Astrocyte (in vitro differentiated cells and primary cell): ENCODE measurements at regions not wholly inside any gene's neighbourhood (a gene's known extent, or its start where the extent isn't known, plus 50 kb on each side); places are given as distances from the start of the nearest gene placed in this dataset.

ENCODE experiments used
- DNase-seq: peaks from one replicate; pipeline ENCODE4 v3.0.0-alpha.2; 2010; ENCODE audit warnings: low read depth
- FAIRE-seq: peaks from 2 replicates; lab custom pipeline; 2011; peaks lifted over from hg19 to GRCh38; lab: Jason Lieb, UNC
- H2AFZ ChIP-seq: 2 replicates; pipeline ENCODE4 v1.6.0; 2012; ENCODE audit warnings: low read depth, low read length, inconsistent platforms
- H3K27ac ChIP-seq: 2 replicates; pipeline ENCODE4 v1.5.1; 2011; ENCODE audit warnings: low read depth, low read length, inconsistent platforms
- H3K27me3 ChIP-seq: 2 replicates; pipeline ENCODE4 v1.6.0; 2011; ENCODE audit warnings: low read length, inconsistent platforms; ENCODE audit not compliant: insufficient read depth
- H3K36me3 ChIP-seq: 2 replicates; pipeline ENCODE4 v1.5.1; 2011; ENCODE audit warnings: low read length, inconsistent platforms; ENCODE audit not compliant: insufficient read depth
- H3K4me1 ChIP-seq: 2 replicates; pipeline ENCODE4 v1.5.1; 2011; ENCODE audit warnings: low read length, inconsistent platforms; ENCODE audit not compliant: insufficient read depth
- H3K4me2 ChIP-seq: 2 replicates; pipeline ENCODE4 v1.6.0; 2012; ENCODE audit warnings: low read length, inconsistent platforms
- H3K4me3 ChIP-seq: 2 replicates; pipeline ENCODE4 v1.5.1; 2011; ENCODE audit warnings: low read depth, mild to moderate bottlenecking, low read length, inconsistent platforms; ENCODE audit not compliant: insufficient read depth
- H3K79me2 ChIP-seq: 2 replicates; pipeline ENCODE4 v1.6.0; 2012; ENCODE audit warnings: mild to moderate bottlenecking, low read length, inconsistent platforms; ENCODE audit not compliant: insufficient read depth
- H3K9ac ChIP-seq: 2 replicates; pipeline ENCODE4 v1.6.0; 2012; ENCODE audit warnings: mild to moderate bottlenecking, low read length, inconsistent platforms
- H3K9me3 ChIP-seq: 2 replicates; pipeline ENCODE4 v1.5.1; 2012; ENCODE audit warnings: low read depth, mild to moderate bottlenecking, low read length, inconsistent platforms; ENCODE audit not compliant: insufficient read depth
- H4K20me1 ChIP-seq: 2 replicates; pipeline ENCODE4 v1.6.0; 2012; ENCODE audit warnings: low read length, inconsistent platforms; ENCODE audit not compliant: insufficient read depth
- H3K27ac Mint-ChIP-seq: one replicate; pipeline ENCODE4 v1.8.0; 2021; ENCODE audit warnings: mild to moderate bottlenecking, mixed read lengths; ENCODE audit not compliant: unreplicated experiment
- H3K27me3 Mint-ChIP-seq: one replicate; pipeline ENCODE4 v1.8.0; 2021; ENCODE audit warnings: low read depth, mixed read lengths; ENCODE audit not compliant: unreplicated experiment
- H3K36me3 Mint-ChIP-seq: one replicate; pipeline ENCODE4 v1.8.0; 2021; ENCODE audit warnings: low read depth, mixed read lengths; ENCODE audit not compliant: unreplicated experiment
- H3K4me1 Mint-ChIP-seq: one replicate; pipeline ENCODE4 v1.8.0; 2021; ENCODE audit warnings: low read depth, mixed read lengths; ENCODE audit not compliant: unreplicated experiment
- H3K4me3 Mint-ChIP-seq: one replicate; pipeline ENCODE4 v1.8.0; 2021; ENCODE audit warnings: mild to moderate bottlenecking, moderate library complexity, mixed read lengths; ENCODE audit not compliant: unreplicated experiment
- H3K9me3 Mint-ChIP-seq: one replicate; pipeline ENCODE4 v1.8.0; 2021; ENCODE audit warnings: mild to moderate bottlenecking, mixed read lengths; ENCODE audit not compliant: unreplicated experiment
- EZH2 ChIP-seq: IDR thresholded peaks from 2 replicates; pipeline ENCODE4 v1.6.1; 2012; ENCODE audit warnings: mild to moderate bottlenecking, low read length, inconsistent platforms; ENCODE audit not compliant: insufficient read depth
- TF ChIP-seq, protein P1 (sequence below): IDR thresholded peaks from 2 replicates; pipeline ENCODE4 v1.5.1; 2011; ENCODE audit warnings: low read depth, mild to moderate bottlenecking, inconsistent platforms, low read length, moderate library complexity; ENCODE audit not compliant: insufficient read depth

DNA sequence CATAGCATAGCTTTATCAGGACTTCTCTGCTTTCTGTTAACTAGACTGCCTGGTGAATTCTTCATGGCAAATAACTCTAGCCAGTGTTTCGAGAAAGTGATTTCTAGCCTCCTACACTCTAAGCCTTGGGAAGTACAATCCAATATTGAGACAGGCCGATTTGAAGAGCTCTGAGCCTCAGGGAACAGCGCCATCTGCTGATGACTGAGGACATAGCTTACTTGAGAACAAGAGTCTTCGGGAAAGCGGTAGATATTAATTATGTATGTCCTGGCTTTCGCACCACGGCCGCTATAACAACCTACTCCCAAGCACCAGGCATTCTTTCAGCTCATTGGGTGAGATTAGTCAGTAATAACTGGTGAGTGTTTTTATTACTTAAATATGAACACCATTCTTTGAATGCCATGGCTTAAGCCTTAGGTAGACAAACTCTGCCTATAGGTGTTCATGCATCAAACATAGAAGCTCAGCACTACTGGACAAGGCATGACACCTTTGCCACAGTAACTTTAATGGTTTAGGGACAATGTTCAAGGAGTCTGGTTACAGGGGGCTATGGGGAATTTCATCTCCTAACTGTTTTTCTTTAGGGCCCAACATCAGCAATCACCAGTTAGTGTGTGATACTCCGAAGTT, 518.6 kb downstream of the BMP2 start:
- no peaks in the 10 kb centered on the region for H4K20me1 ChIP-seq
- no peaks in the 10 kb centered on the region for H3K79me2 ChIP-seq
- H3K27me3 ChIP-seq: peaks cover 3% of the 10 kb centered on the region
- Mint-ChIP-seq H3K27ac (no peak overlapping the region), H3K4me1 (peaks cover 1% of the 10 kb centered on the region), H3K4me3 (no peak overlapping the region), H3K9me3 (no peaks in the 10 kb centered on the region), H3K36me3 (no peaks in the 10 kb centered on the region), H3K27me3 (peaks cover 9% of the 10 kb centered on the region)
- no peak overlapping the region for H3K4me3 ChIP-seq
- H3K4me2 ChIP-seq: no peak overlapping the region
- TF ChIP-seq, protein P1, sequence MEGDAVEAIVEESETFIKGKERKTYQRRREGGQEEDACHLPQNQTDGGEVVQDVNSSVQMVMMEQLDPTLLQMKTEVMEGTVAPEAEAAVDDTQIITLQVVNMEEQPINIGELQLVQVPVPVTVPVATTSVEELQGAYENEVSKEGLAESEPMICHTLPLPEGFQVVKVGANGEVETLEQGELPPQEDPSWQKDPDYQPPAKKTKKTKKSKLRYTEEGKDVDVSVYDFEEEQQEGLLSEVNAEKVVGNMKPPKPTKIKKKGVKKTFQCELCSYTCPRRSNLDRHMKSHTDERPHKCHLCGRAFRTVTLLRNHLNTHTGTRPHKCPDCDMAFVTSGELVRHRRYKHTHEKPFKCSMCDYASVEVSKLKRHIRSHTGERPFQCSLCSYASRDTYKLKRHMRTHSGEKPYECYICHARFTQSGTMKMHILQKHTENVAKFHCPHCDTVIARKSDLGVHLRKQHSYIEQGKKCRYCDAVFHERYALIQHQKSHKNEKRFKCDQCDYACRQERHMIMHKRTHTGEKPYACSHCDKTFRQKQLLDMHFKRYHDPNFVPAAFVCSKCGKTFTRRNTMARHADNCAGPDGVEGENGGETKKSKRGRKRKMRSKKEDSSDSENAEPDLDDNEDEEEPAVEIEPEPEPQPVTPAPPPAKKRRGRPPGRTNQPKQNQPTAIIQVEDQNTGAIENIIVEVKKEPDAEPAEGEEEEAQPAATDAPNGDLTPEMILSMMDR: peak; percentile 96
- TF ChIP-seq EZH2: no peak
- no peaks in the 10 kb centered on the region for H3K4me1 ChIP-seq
- FAIRE-seq: peak; percentile 34
- DNase-seq: peak; percentile 62
- H3K36me3 ChIP-seq: no peaks in the 10 kb centered on the region
- H3K9me3 ChIP-seq: no peaks in the 10 kb centered on the region
- H3K9ac ChIP-seq: no peak overlapping the region
- no peak overlapping the region for H3K27ac ChIP-seq
- no peak overlapping the region for H2AFZ ChIP-seq

GRCh38 chr20:7291323-7291943, 523.9 kb downstream of the BMP2 start:
- no peak overlapping the region for H3K4me2 ChIP-seq
- no peak overlapping the region for H3K9ac ChIP-seq
- FAIRE-seq (no peak), DNase-seq (no peak)
- Mint-ChIP-seq H3K27me3 (peaks cover 9% of the 10 kb centered on the region), H3K36me3 (no peaks in the 10 kb centered on the region), H3K9me3 (no peaks in the 10 kb centered on the region), H3K4me3 (no peak overlapping the region), H3K4me1 (peaks cover 9% of the 10 kb centered on the region), H3K27ac (no peak overlapping the region)
- peaks cover 3% of the 10 kb centered on the region for H3K27me3 ChIP-seq
- no peak for TF ChIP-seq EZH2
- TF ChIP-seq, protein P1: no peak
- no peaks in the 10 kb centered on the region for H3K36me3 ChIP-seq
- no peak overlapping the region for H3K27ac ChIP-seq
- no peaks in the 10 kb centered on the region for H3K9me3 ChIP-seq
- no peak overlapping the region for H2AFZ ChIP-seq
- no peak overlapping the region for H3K4me3 ChIP-seq
- no peaks in the 10 kb centered on the region for H4K20me1 ChIP-seq
- no peaks in the 10 kb centered on the region for H3K79me2 ChIP-seq
- no peaks in the 10 kb centered on the region for H3K4me1 ChIP-seq

GRCh38 chr20:7291946-7292345, 524.5 kb downstream of the BMP2 start:
- no peak overlapping the region for H3K4me2 ChIP-seq
- FAIRE-seq: no peak
- no peaks in the 10 kb centered on the region for H4K20me1 ChIP-seq
- TF ChIP-seq, protein P1: no peak
- TF ChIP-seq EZH2: no peak
- Mint-ChIP-seq H3K4me1 (peaks cover 9% of the 10 kb centered on the region), H3K27ac (no peak overlapping the region), H3K4me3 (no peak overlapping the region), H3K36me3 (no peaks in the 10 kb centered on the region), H3K9me3 (no peaks in the 10 kb centered on the region), H3K27me3 (peaks cover 9% of the 10 kb centered on the region)
- DNase-seq: peak; percentile 7
- H3K9ac ChIP-seq: no peak overlapping the region
- H3K36me3 ChIP-seq: no peaks in the 10 kb centered on the region
- no peak overlapping the region for H2AFZ ChIP-seq
- no peak overlapping the region for H3K4me3 ChIP-seq
- peaks cover 3% of the 10 kb centered on the region for H3K27me3 ChIP-seq
- no peaks in the 10 kb centered on the region for H3K79me2 ChIP-seq
- H3K9me3 ChIP-seq: no peaks in the 10 kb centered on the region
- no peaks in the 10 kb centered on the region for H3K4me1 ChIP-seq
- H3K27ac ChIP-seq: no peak overlapping the region
